H9 (cell line): ENCODE measurements at regions not wholly inside any gene's neighbourhood (a gene's known extent, or its start where the extent isn't known, plus 50 kb on each side); places are given as distances from the start of the nearest gene placed in this dataset.

Source experiments
- DNase-seq: peaks from one replicate; pipeline ENCODE4 v3.0.0-alpha.2; 2017
- H2AFZ ChIP-seq: one replicate; pipeline ENCODE4 v1.6.1; 2013; ENCODE audit warnings: mild to moderate bottlenecking, low read length, control low read depth, moderate library complexity
- H2AK5ac ChIP-seq: 2 replicates; pipeline ENCODE4 v1.6.1; 2013; ENCODE audit warnings: low read length, control low read depth, mixed read lengths; ENCODE audit not compliant: insufficient read length
- H2BK120ac ChIP-seq: one replicate; pipeline ENCODE4 v1.6.1; 2013; ENCODE audit warnings: low read depth, mild to moderate bottlenecking, low read length, control low read depth, inconsistent platforms; ENCODE audit not compliant: poor library complexity, severe bottlenecking
- H2BK12ac ChIP-seq: 2 replicates; pipeline ENCODE4 v1.6.1; 2013; ENCODE audit warnings: low read length, control low read depth, mixed read lengths, low read depth; ENCODE audit not compliant: insufficient read length
- H2BK15ac ChIP-seq: 2 replicates; pipeline ENCODE4 v1.6.1; 2013; ENCODE audit warnings: low read depth, low read length, control low read depth
- H2BK20ac ChIP-seq: one replicate; pipeline ENCODE4 v1.6.1; 2013; ENCODE audit warnings: low read depth, mild to moderate bottlenecking, low read length, control low read depth, inconsistent platforms; ENCODE audit not compliant: poor library complexity, severe bottlenecking
- H2BK5ac ChIP-seq: 2 replicates; pipeline ENCODE4 v1.6.1; 2013; ENCODE audit warnings: low read length, control low read depth, mixed read lengths; ENCODE audit not compliant: insufficient read length
- H3K14ac ChIP-seq: 2 replicates; pipeline ENCODE4 v1.6.1; 2013; ENCODE audit warnings: low read length, control low read depth; ENCODE audit not compliant: insufficient read depth
- H3K18ac ChIP-seq: 2 replicates; pipeline ENCODE4 v1.6.1; 2013; ENCODE audit warnings: low read depth, mild to moderate bottlenecking, mixed read lengths, low read length, control low read depth; ENCODE audit not compliant: insufficient read length
- H3K23ac ChIP-seq: 2 replicates; pipeline ENCODE4 v1.6.1; 2013; ENCODE audit warnings: low read length, control low read depth, mixed read lengths, low read depth; ENCODE audit not compliant: insufficient read length
- H3K23me2 ChIP-seq: 2 replicates; pipeline ENCODE4 v1.6.1; 2013; ENCODE audit warnings: low read depth, mild to moderate bottlenecking, mixed read lengths, low read length, control low read depth; ENCODE audit not compliant: insufficient read length, poor library complexity, severe bottlenecking
- H3K27ac ChIP-seq: 2 replicates; pipeline ENCODE4 v1.5.1; 2013; ENCODE audit warnings: low read length, control low read depth, mixed read lengths, low read depth; ENCODE audit not compliant: insufficient read length
- H3K27me3 ChIP-seq: 2 replicates; pipeline ENCODE4 v1.6.1; 2013; ENCODE audit warnings: low read length, control low read depth, inconsistent platforms; ENCODE audit not compliant: insufficient read depth
- H3K4ac ChIP-seq: 2 replicates; pipeline ENCODE4 v1.6.1; 2013; ENCODE audit warnings: low read depth, mild to moderate bottlenecking, control low read depth, inconsistent platforms, low read length, moderate library complexity
- H3K4me1 ChIP-seq: 2 replicates; pipeline ENCODE4 v1.6.1; 2013; ENCODE audit warnings: low read length, control low read depth, inconsistent platforms; ENCODE audit not compliant: insufficient read depth
- H3K4me2 ChIP-seq: 2 replicates; pipeline ENCODE4 v1.6.1; 2013; ENCODE audit warnings: low read length, control low read depth, mixed read lengths; ENCODE audit not compliant: insufficient read length, insufficient read depth
- H3K56ac ChIP-seq: 2 replicates; pipeline ENCODE4 v1.6.1; 2013; ENCODE audit warnings: low read depth, mild to moderate bottlenecking, mixed read lengths, low read length, control low read depth; ENCODE audit not compliant: insufficient read length
- H3K79me1 ChIP-seq: 2 replicates; pipeline ENCODE4 v1.6.1; 2013; ENCODE audit warnings: low read depth, mild to moderate bottlenecking, moderate library complexity, low read length, control low read depth, inconsistent platforms; ENCODE audit not compliant: insufficient read depth, poor library complexity, severe bottlenecking
- H3K79me2 ChIP-seq: 2 replicates; pipeline ENCODE4 v1.6.1; 2013; ENCODE audit warnings: low read length, control low read depth, inconsistent platforms; ENCODE audit not compliant: insufficient read depth
- H3K9ac ChIP-seq: 2 replicates; pipeline ENCODE4 v1.6.1; 2013; ENCODE audit warnings: low read length, control low read depth, mixed read lengths; ENCODE audit not compliant: insufficient read length; ENCODE audit errors: extremely low read depth
- H3K9me3 ChIP-seq: one replicate; pipeline ENCODE4 v1.6.1; 2013; ENCODE audit warnings: low read depth, low read length, inconsistent platforms; ENCODE audit not compliant: control insufficient read depth
- H3T11ph ChIP-seq: one replicate; pipeline ENCODE4 v1.6.1; 2013; ENCODE audit warnings: mild to moderate bottlenecking, low read length, control low read depth, inconsistent platforms
- H4K20me1 ChIP-seq: one replicate; pipeline ENCODE4 v1.6.1; 2013; ENCODE audit not compliant: control insufficient read depth, insufficient read length, insufficient read depth
- H4K5ac ChIP-seq: 2 replicates; pipeline ENCODE4 v1.6.1; 2013; ENCODE audit warnings: low read depth, mild to moderate bottlenecking, mixed read lengths, low read length, control low read depth; ENCODE audit not compliant: insufficient read length
- H4K8ac ChIP-seq: replicated peaks from 2 replicates; pipeline ENCODE4 v1.6.1; 2013; ENCODE audit warnings: low read length, control low read depth, mixed read lengths, low read depth; ENCODE audit not compliant: insufficient read length
- H4K91ac ChIP-seq: 2 replicates; pipeline ENCODE4 v1.6.1; 2013; ENCODE audit warnings: low read depth, mild to moderate bottlenecking, moderate library complexity, mixed read lengths, low read length, control low read depth; ENCODE audit not compliant: insufficient read length
- H3K27ac Mint-ChIP-seq, 3 experiments: 2 replicates in 2 of 3; 3 replicates in 1 of 3; pipeline ENCODE4 v1.8.0; 2020 to 2021; ENCODE audit warnings: mixed read lengths in 3 of 3, mild to moderate bottlenecking in 1 of 3, moderate library complexity in 1 of 3
- H3K27me3 Mint-ChIP-seq: 2 replicates; pipeline ENCODE4 v1.8.0; 2021; ENCODE audit warnings: low read depth, mild to moderate bottlenecking, moderate library complexity, mixed read lengths
- H3K36me3 Mint-ChIP-seq, 3 experiments: 2 replicates in 2 of 3; 3 replicates in 1 of 3; pipeline ENCODE4 v1.8.0; 2020 to 2021; ENCODE audit warnings: low read depth in 3 of 3, mixed read lengths in 3 of 3; ENCODE audit not compliant: insufficient read depth in 1 of 3
- H3K4me1 Mint-ChIP-seq, 2 experiments: 2 replicates each; pipeline ENCODE4 v1.8.0; 2020; ENCODE audit warnings: mixed read lengths in 2 of 2
- H3K4me3 Mint-ChIP-seq, 2 experiments: 2 replicates in 1 of 2; 3 replicates in 1 of 2; pipeline ENCODE4 v1.8.0; 2020 to 2021; ENCODE audit warnings: mild to moderate bottlenecking in 2 of 2, mixed read lengths in 2 of 2, moderate library complexity in 1 of 2
- H3K9me3 Mint-ChIP-seq, 2 experiments: 2 replicates in 1 of 2; 3 replicates in 1 of 2; pipeline ENCODE4 v1.8.0; 2020; ENCODE audit warnings: mild to moderate bottlenecking in 2 of 2, mixed read lengths in 2 of 2, moderate library complexity in 1 of 2
- WGBS: extraction: QIAGEN DNeasy Blood & Tissue Kit; methylation state at CpG from one replicate; pipeline ENCODE4 v1.1.7; 2013; ENCODE audit warnings: missing lambda C conversion rate, low lambda C conversion rate, mixed read lengths; ENCODE audit not compliant: insufficient read length; ENCODE audit errors: extremely low coverage; 5-methylcytosine and 5-hydroxymethylcytosine counted together
- TF ChIP-seq, protein P1 (sequence below): fragments of 200-600 bp; sonication (generic); conservative IDR thresholded peaks from 3 replicates; pipeline ENCODE4 v1.8.0; 2021; ENCODE audit warnings: antibody characterized with exemption, mild to moderate bottlenecking

DNA sequence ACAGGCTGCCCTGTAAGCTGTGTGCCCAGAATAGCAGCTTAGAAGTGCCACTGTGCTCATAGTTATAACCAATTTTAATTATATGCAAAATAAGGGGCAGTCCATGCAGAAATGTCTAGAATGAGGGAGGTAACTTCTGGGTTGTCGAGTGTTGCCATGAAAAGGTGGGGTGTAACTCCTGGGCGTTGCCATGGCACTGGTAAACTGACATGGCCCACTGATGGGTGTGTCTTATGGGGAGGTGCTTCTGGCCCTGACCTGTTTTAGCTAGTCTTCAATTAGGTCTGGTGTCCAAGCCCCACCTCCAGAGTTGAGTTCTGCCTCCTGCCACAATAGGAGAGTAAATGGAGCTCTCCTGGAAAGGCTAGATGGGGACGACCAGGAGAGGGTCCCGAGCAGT is 120.6 kb downstream of the SALL1 start:
- no peak overlapping the region for H2BK15ac ChIP-seq
- H2AK5ac ChIP-seq, result no peak overlapping the region
- H2BK120ac ChIP-seq, result no peak overlapping the region
- peaks cover 6% of the 10 kb centered on the region for H3K27me3 Mint-ChIP-seq
- H4K8ac ChIP-seq, result no peak overlapping the region
- DNase-seq, result no peak
- peaks cover 17 to 25% of the 10 kb centered on the region in 2 experiments for H3K4me1 Mint-ChIP-seq
- no peaks in the 10 kb centered on the region for H3K27me3 ChIP-seq
- H3K27ac ChIP-seq, result no peak overlapping the region
- no peak overlapping the region for H4K5ac ChIP-seq
- H3K9ac ChIP-seq, result no peak overlapping the region
- H2BK5ac ChIP-seq, result no peak overlapping the region
- H2BK20ac ChIP-seq, result no peak overlapping the region
- peak overlapping the region in 1 of 3 experiments; percentile 34; a peak in 1 of 7 replicates for H3K27ac Mint-ChIP-seq
- no peaks in the 10 kb centered on the region for H4K20me1 ChIP-seq
- no peaks in the 10 kb centered on the region for H3K9me3 Mint-ChIP-seq
- H3K9me3 ChIP-seq, result no peaks in the 10 kb centered on the region
- H3K79me1 ChIP-seq, result no peaks in the 10 kb centered on the region
- no peak overlapping the region for H3K23ac ChIP-seq
- no peak overlapping the region for H2BK12ac ChIP-seq
- H3K14ac ChIP-seq, result no peak overlapping the region
- no peaks in the 10 kb centered on the region for H3K36me3 Mint-ChIP-seq
- H2AFZ ChIP-seq, result no peak overlapping the region
- no peak overlapping the region for H3T11ph ChIP-seq
- WGBS, result no CpG with 5 or more reads among the region's 4 CpGs
- H3K4me1 ChIP-seq, result peaks cover 9% of the 10 kb centered on the region; the same call in 1 of the 2 replicates
- TF ChIP-seq, protein P1, sequence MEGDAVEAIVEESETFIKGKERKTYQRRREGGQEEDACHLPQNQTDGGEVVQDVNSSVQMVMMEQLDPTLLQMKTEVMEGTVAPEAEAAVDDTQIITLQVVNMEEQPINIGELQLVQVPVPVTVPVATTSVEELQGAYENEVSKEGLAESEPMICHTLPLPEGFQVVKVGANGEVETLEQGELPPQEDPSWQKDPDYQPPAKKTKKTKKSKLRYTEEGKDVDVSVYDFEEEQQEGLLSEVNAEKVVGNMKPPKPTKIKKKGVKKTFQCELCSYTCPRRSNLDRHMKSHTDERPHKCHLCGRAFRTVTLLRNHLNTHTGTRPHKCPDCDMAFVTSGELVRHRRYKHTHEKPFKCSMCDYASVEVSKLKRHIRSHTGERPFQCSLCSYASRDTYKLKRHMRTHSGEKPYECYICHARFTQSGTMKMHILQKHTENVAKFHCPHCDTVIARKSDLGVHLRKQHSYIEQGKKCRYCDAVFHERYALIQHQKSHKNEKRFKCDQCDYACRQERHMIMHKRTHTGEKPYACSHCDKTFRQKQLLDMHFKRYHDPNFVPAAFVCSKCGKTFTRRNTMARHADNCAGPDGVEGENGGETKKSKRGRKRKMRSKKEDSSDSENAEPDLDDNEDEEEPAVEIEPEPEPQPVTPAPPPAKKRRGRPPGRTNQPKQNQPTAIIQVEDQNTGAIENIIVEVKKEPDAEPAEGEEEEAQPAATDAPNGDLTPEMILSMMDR, result no peak
- H3K56ac ChIP-seq, result no peak overlapping the region
- no peaks in the 10 kb centered on the region for H3K23me2 ChIP-seq
- H3K4ac ChIP-seq, result no peak overlapping the region
- no peak overlapping the region for H3K4me3 Mint-ChIP-seq
- no peaks in the 10 kb centered on the region for H3K79me2 ChIP-seq
- no peak overlapping the region for H4K91ac ChIP-seq
- no peak overlapping the region for H3K4me2 ChIP-seq
- H3K18ac ChIP-seq, result no peak overlapping the region
